NCI-H1105 treated with DMSO at 0.1 percent for 48 hours (cell line): ENCODE measurements at regions not wholly inside any gene's neighbourhood (a gene's known extent, or its start where the extent isn't known, plus 50 kb on each side); places are given as distances from the start of the nearest gene placed in this dataset.
"Not testable (repeated sequence)": the region's sequence is repeated elsewhere in the genome, so short reads cannot be mapped to it uniquely, and the experiment has no call there.

Experiments
- DNase-seq: peaks from one replicate; lab custom pipeline; 2025; lab: John Stamatoyannopoulos, UW

- not testable (repeated sequence) for DNase-seq
These were observed 138.2 kb upstream of the ZNF91 start for GRCh38 chr19:23533441-23533840.

DNA sequence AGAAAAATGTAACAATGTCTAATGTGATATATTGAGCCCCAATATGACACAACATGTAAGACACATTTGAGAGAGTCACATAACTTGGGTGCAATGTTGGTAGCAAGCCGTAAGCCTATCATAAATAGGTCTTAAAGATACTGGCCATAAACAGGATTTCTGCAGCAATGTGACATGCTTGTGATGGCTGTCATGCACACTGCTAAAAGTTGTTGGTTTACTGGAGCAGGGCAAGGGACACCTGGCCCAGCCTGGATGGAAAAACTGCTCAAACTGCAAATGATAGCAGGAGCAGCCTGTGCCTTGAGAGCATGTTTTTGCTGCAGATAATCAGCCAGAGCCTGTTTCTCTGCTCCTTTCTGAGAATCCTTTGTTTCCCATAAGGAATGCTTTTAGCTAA is 136.7 kb upstream of the ZNF91 start:
- DNase-seq: no peak

DNA sequence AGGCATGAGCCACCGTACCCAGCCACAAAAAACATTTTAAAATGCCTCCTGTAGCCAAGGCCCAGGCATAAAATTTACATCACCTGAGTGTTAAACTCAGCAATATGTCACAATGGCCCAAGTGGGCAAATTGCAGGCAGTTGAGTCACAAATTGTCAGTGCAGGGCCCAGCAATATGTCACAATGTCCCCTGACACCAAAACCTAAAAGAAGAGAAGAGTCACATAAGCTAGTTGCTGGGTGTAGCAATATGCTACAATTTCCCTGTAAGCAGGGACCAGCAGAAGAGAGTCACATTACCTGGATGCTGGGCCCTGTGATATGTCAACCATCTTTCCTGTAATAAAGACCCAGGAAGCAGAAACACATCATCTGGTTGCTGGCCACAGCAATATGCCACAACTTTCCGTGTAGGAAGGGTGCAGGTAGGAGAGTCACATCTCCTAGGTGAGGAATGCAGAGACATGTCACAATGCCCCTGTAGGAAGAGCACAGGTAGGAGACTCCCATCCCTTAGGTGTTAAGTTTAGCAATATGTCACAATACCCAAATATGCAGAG is 136.0 kb upstream of the ZNF91 start:
- no peak for DNase-seq

DNA sequence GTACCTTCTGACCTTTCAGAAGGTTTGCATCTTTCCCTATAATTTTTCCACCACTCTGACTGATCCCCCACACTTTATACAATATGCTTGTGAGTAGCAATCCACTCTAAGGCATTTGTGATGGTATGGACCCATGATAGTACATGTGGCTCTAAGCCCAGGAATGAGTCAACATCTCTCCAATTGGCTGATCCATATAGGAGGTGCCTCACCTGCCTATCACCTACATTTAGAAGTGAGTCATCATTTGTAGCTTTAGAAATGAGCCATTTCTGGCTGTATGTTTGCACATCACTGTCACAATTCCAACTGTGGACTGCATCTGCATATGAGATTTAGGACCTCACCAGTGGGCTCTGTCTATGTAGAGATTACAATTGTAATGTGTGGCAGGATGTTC is 133.1 kb upstream of the ZNF91 start:
- no peak for DNase-seq

GRCh38 chr19:23527797-23528196 is 132.5 kb upstream of the ZNF91 start:
- no peak for DNase-seq

DNA sequence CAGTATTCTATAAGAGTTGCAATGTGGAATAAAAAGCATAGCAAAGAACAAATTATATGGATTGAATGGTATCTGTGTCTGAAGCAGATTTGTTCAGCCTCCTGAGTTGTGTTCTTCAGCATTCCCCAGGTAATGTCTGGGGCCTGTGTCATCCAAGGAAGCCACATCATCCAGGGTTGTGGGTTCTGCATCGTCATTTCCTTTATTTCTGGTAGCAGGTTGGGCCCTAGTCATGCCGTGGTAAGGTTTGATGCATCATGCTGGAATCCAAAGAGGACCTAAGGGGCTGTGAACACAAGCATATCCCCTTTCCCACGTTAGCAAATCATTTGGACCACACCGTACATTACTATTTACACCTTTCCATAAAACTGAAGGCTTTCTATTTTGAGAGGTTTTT is 131.0 kb upstream of the ZNF91 start:
- no peak for DNase-seq

DNA sequence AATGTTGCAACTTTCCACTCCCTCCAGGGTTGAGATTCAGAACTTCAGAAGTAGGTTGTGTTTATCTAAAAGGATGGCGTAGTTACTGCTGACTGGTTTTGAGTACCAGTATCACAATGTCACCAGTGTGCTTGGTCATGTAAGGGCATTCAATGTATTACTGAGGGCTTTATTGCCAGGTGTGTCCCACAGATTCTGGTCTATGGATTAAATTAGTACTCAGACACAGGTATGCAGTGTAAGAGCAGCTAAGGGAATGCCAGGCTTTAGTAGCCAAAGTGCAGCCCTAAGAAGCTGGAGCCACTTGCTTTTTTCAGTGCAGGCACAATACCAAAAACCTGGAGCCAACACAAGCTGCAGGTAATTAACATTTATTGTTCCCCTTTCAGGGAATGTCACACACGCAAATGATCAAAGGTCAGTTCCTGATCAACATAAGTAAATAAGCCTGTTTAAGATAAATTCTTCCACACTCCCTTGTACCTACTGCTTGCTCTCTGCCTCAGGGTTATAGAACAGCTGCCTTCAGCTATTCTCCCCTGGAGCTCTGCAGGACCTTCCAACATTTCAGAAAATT is 130.1 kb upstream of the ZNF91 start:
- no peak for DNase-seq

GRCh38 chr19:23523863-23524262 is 128.6 kb upstream of the ZNF91 start:
- no peak for DNase-seq

GRCh38 chr19:23522431-23522830 is 127.2 kb upstream of the ZNF91 start:
- no peak for DNase-seq

- no peak for DNase-seq
These were observed 126.2 kb upstream of the ZNF91 start for GRCh38 chr19:23521471-23521870.

DNA sequence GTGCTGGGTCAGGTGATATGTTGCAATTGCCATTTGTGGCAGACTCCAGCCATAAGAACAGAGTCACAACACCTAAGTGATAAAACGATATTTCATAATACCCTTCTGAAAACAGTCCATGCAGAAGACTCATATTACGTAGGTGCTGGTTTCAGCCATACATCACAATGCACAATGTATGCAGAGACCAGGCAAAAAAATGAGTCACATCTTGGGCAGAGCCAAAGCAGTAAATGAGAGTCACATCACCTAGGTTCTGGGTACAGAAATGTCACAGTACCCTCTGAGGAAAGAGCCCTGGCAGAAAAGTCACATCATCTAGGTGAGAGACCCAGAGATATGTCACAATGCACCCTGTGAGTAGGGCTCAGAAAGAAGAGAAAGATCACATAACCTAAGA is 125.2 kb upstream of the ZNF91 start:
- DNase-seq: no peak

DNA sequence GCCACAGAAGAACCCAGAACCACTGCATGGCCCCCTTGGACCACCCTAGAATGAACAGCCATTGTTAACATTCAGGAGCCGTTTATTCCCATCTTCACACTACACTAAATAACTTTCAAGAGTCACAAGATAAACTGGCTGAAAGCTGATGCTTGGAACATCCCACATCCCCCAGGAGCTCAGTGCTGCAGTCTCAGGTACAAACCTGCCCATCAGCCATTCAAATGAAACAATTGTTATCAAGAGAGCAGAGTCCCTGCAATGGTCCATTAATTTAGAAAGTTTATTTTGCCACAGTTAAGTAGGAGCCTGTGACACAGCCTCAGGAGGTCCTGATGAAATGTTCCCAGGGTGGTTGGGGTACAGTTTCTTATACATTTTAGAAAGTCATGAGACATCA is 123.8 kb upstream of the ZNF91 start:
- DNase-seq: no peak

DNA sequence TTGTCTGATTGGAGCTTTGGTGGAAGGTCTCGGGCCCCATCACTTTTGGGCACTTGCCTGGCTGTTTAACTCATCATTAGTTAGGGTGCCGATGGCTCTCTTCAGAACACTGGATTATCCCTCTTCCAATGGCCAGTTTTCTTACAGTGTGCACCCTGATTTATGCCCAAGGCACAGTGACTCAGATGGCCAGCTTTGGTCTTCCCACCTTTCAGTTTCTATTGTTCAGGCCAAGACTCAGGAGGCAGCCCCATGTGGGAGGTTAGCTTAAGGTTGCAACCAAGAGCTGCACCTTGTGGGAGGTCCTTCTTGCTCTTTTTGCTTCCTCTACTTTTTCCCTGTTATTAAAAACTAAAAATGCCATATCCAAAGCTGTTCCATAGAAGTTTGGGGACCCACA is 121.0 kb upstream of the ZNF91 start:
- no peak for DNase-seq

- no peak for DNase-seq
These were observed 120.3 kb upstream of the ZNF91 start for GRCh38 chr19:23515551-23515950.

GRCh38 chr19:23512151-23512925 is 117.1 kb upstream of the ZNF91 start:
- DNase-seq: no peak

DNA sequence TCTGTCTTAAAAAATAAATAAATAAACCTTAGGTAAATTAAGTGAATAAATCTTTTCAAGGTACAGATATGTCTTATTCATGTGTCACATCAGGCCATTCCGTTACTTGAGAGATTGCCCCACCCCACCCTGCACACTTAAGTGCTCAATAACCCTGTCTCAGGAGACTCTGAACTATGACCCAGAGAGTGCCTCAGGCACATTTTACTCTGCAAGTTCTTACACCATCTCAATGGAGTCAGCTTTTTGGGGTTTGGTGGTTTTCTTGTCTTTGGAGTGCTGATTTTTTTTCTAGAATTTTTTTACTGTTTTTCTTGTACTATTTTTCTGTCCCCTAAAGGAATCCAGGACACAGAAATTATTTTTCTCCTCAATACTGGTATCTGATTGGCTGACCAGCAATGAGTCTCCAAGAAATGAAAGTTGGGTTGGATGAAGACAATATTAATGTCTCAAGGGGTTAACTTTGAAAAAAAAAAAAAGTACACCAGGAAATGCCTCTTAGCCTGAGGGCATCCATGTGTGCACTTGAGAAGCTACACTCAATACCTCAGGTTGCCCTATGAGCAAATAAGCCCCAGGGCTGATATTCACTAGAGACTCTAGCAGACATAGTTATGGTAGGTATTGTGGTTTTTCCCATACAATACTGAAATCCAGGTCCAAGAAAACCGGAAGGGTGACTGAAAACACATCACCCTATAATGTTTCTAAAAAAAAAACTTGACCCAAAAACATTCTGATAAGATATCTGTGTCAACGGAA is 114.6 kb upstream of the ZNF91 start:
- DNase-seq: no peak

DNA sequence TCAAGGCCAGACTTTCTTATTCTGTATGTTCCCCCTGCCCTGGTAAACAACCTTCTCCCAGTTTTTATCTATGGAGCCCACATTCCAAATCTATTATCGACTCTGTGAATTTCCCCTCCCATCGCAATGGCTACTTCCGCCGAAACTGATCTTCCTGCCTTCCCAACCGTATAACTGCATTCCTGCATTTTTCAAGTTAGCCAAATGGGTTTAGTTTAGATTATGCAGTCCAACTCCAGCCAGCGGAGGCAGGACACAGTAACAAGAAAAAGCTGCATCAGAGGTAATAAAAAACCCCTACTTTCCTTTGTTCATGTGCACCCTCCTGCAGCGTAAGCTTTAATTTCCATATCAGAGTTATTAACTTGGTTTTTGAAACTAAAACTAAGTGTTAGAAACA is 112.2 kb upstream of the ZNF91 start:
- no peak for DNase-seq

DNA sequence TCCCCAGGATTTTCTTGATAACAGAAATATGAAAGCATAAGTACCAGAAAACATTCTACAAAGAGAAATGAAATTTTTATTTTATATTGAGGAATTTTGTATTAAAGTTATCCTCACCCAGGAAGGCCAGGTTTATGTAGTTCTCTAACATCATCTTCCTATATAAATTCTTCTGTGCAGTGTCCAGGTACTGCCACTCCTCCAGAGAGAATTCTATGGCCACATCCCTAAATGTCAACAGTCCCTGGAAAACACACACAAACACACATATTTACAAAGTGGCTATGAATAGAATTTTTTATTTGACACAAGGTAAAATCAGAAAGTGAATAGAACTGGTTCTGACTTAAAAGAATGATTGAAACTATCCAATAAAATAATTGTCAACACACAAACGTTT is 110.5 kb upstream of the ZNF91 start:
- DNase-seq: no peak

- DNase-seq: no peak
These were observed 87.6 kb upstream of the ZNF91 start for GRCh38 chr19:23482829-23483228.

DNA sequence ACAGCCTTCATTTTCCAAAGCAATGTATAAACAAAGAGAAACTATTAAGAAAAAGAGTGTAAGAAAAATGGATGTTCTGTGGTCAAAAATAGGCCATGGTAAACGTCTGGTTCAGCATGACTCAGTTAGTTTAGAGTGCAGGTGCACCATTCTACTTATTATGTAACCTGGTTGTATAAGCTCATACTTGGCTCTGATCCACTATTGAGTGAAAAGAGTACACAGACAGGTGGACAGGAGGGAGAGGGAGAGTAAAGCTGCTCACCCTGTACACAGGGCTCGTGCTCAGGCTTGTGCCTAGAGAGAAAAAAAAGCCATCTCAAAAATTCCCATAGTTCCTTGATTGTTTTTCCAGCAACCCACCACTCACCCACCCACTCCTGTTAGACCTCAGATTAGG is 85.8 kb upstream of the ZNF91 start:
- DNase-seq: peak; percentile 69

GRCh38 chr19:23475477-23475876 is 80.2 kb upstream of the ZNF91 start:
- no peak for DNase-seq

DNA sequence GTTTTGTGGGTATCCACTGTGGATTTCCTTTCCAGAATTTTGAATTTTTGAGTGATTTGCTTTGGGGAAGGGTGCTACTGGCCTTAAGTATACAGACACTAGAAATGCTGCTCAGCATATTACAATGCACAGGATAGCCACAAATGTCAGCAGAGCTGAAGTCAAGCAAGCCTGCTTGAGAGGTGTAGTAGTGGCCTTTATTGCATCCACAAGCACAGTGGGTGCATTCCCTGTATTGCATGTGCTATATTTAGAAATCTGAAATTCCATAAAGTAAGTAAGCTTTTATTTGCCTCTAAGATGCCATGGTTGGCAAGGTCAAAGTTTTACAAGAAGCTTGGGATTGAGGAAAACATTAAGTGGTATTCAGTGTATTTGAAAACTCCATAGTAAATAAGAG is 79.5 kb upstream of the ZNF91 start:
- DNase-seq: no peak

DNA sequence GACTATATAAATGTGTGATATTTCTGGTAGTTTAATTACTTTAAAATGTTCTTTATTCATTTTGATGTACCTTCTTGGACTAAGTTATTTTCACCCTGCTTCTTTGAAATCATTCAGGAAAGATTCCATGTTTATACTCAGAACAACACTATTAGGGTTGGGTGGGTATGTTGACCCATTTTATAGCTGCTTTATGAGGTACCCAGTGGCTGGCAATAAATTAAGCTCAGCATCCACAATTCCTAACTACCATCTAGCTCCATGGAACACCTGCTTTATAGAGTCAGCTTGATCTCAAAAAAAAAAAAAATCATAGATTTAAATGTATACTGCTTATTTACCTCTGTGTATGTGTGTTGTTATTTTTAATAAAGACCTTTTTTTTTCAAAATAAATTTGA is 78.9 kb upstream of the ZNF91 start:
- DNase-seq: no peak
